Vagina (tissue), 2 donors: ENCODE measurements at regions not wholly inside any gene's neighbourhood (a gene's known extent, or its start where the extent isn't known, plus 50 kb on each side); places are given as distances from the start of the nearest gene placed in this dataset.

Source experiments
- CTCF ChIP-seq, 3 experiments: fragments of 450-650 bp in 2 of 3; fragments of 200-600 bp in 1 of 3; sonication (generic) in 1 of 3; IDR thresholded peaks; one replicate each; pipeline ENCODE4 v1.5.1; 2017 to 2019; ENCODE audit warnings: antibody characterized with exemption in 3 of 3, mild to moderate bottlenecking in 2 of 3, moderate library complexity in 2 of 3
- POLR2AphosphoS5 ChIP-seq, 2 donors: sonication (generic); formaldehyde crosslinking; IDR thresholded peaks; one replicate each; pipeline ENCODE4 v1.9.0; 2017; ENCODE audit warnings: antibody characterized with exemption in 2 of 2, mild to moderate bottlenecking in 2 of 2, low read depth in 1 of 2; ENCODE audit not compliant: insufficient read depth in 1 of 2

GRCh38 chr5:82396396-82396795 lies 118.2 kb upstream of the RPS23 start:
- TF ChIP-seq CTCF (IDR thresholded peaks at IDR 0.05): no peak
- TF ChIP-seq POLR2AphosphoS5 (IDR thresholded peaks at IDR 0.05; ENCODE audit: insufficient read depth in 1 of 2, low read depth in 1 of 2): no peak
